ENCODE measurements at regions not wholly inside any gene's neighbourhood (a gene's known extent, or its start where the extent isn't known, plus 50 kb on each side); places are given as distances from the start of the nearest gene placed in this dataset.

DNA sequence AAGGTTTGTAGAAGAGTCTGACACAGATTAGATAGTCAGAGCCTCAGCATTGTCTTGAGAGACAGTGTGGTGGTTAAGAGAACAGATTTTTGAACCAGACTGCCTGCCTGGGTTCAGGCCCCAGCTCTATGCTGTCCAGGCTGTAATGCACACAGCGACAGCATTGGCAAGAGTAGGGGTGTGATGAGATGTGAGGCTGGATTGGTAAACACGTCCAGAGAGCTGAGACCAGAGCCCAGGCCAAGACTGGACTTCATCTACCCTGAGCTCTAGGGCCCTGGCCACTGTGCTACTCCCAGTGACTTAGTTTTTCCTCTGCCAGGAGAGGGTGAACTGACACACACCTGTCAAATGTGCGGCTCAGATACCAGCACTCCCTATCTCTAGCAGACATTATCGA lies 360.4 kb downstream of the RPS24 start:
- H3K27me3 ChIP-seq: no peaks in the 10 kb centered on the region
- DNase-seq (ENCODE audit: low spot score in 2 of 2): no peak
- no peak for TF ChIP-seq POLR2AphosphoS5 (IDR thresholded peaks at IDR 0.05)
- TF ChIP-seq EP300 (IDR thresholded peaks at IDR 0.05): no peak
- TF ChIP-seq, protein P1, sequence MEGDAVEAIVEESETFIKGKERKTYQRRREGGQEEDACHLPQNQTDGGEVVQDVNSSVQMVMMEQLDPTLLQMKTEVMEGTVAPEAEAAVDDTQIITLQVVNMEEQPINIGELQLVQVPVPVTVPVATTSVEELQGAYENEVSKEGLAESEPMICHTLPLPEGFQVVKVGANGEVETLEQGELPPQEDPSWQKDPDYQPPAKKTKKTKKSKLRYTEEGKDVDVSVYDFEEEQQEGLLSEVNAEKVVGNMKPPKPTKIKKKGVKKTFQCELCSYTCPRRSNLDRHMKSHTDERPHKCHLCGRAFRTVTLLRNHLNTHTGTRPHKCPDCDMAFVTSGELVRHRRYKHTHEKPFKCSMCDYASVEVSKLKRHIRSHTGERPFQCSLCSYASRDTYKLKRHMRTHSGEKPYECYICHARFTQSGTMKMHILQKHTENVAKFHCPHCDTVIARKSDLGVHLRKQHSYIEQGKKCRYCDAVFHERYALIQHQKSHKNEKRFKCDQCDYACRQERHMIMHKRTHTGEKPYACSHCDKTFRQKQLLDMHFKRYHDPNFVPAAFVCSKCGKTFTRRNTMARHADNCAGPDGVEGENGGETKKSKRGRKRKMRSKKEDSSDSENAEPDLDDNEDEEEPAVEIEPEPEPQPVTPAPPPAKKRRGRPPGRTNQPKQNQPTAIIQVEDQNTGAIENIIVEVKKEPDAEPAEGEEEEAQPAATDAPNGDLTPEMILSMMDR (IDR thresholded peaks at IDR 0.05): no peak
- TF ChIP-seq POLR2A (IDR thresholded peaks at IDR 0.05): no peak
- no peaks in the 10 kb centered on the region for H3K9me3 ChIP-seq
- H3K36me3 ChIP-seq: no peaks in the 10 kb centered on the region
- no peaks in the 10 kb centered on the region for H3K4me1 ChIP-seq
- H3K27ac ChIP-seq: no peak overlapping the region
- H3K4me3 ChIP-seq: no peak overlapping the region
- 96% methylated on average over 4 of the region's 4 CpGs for WGBS

DNA sequence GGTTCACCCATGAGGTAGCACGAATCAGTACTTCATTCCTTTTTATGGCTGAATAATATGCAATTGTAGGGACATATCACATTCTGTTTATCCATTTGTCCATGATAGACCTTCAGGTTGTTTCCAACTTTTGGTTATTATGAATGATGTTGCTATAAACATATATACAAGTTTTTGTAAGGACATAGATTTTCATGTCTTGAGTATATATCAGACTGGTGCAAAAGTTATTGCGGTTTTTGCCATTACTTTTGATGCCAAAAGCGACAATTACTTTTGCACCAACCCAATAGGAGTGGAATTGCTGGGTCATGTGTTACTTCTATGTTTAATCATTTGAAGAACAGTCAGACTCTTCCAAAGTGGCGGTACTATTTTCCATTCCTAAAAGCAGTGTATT lies 361.5 kb downstream of the RPS24 start:
- TF ChIP-seq POLR2AphosphoS5 (IDR thresholded peaks at IDR 0.05): no peak
- TF ChIP-seq POLR2A (IDR thresholded peaks at IDR 0.05): no peak
- TF ChIP-seq, protein P1 (IDR thresholded peaks at IDR 0.05): no peak
- no peak for TF ChIP-seq EP300 (IDR thresholded peaks at IDR 0.05)
- Histone ChIP-seq H3K4me1 (no peaks in the 10 kb centered on the region), H3K9me3 (no peaks in the 10 kb centered on the region), H3K27me3 (no peaks in the 10 kb centered on the region), H3K27ac (no peak overlapping the region), H3K4me3 (no peak overlapping the region), H3K36me3 (no peaks in the 10 kb centered on the region)
- 92% methylated on average over 4 of the region's 4 CpGs for WGBS
- no peak for DNase-seq (ENCODE audit: low spot score in 2 of 2)

DNA sequence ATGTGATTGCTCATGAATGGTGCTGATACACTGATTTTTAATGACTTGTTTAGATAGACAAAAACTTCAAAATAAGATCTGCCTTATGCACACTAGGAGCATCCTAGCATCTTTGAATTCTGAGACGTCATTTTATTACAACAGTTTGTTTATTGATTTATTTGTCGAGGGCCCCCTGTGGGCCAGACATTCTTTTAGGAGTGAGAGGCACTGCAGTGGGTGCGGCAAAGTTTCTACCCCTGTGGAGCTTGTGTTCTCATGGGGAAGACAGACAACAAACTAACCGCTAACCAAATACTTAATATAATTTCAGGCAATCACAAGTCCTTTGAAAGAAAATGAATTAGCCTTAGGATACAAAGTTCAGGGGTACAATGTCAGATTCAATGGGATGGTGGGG lies 363.1 kb downstream of the RPS24 start:
- WGBS: 85% methylated on average over 4 of the region's 4 CpGs
- Histone ChIP-seq H3K9me3 (no peaks in the 10 kb centered on the region), H3K27me3 (no peaks in the 10 kb centered on the region), H3K27ac (no peak overlapping the region), H3K4me3 (no peak overlapping the region), H3K36me3 (no peaks in the 10 kb centered on the region), H3K4me1 (no peaks in the 10 kb centered on the region)
- no peak for DNase-seq (ENCODE audit: low spot score in 2 of 2)
- no peak for TF ChIP-seq POLR2A (IDR thresholded peaks at IDR 0.05)
- TF ChIP-seq EP300 (IDR thresholded peaks at IDR 0.05): no peak
- TF ChIP-seq, protein P1 (IDR thresholded peaks at IDR 0.05): no peak
- TF ChIP-seq POLR2AphosphoS5 (IDR thresholded peaks at IDR 0.05): no peak

DNA sequence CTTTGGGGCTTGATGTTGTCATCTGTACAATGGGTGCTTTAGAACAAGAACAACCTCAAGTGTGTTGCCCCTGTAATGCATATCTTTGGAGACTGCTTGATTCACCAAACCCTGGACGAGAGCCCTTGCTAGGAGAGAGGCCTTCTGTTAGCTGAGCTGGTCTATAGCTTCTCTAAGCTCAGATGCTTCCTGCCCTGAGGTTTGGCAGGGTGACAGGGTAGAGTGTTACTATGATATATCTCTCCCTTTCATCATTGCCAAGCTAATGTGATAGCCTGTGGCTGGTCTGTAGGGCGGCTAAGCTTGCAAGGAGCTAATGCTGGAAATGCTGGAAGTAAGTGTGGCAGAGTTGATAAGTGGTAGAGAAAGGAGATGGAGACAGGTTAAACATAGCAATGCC lies 364.1 kb downstream of the RPS24 start:
- 67% methylated on average over 2 of the region's 2 CpGs for WGBS

DNA sequence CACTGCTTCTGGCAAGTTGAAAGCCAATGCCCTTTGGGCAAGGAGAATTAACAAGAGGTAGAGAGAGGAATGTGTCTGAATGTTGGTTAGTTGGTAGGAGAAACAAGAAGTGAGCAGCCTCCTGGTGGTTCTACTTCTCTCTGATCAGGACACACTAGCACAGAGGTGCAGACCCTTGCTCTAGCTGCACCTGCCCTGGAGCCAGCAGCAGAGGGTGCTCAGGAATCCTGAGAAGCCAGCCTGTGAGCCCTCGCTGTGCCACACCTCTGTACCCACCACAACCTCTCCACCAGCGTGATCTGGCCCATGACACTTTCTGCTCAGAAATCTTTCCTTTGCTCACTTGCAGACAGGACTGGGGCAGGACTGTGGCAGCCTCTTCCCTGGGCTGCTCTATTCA lies 364.7 kb downstream of the RPS24 start:
- Histone ChIP-seq H3K36me3 (no peaks in the 10 kb centered on the region), H3K9me3 (no peaks in the 10 kb centered on the region), H3K4me3 (no peak overlapping the region), H3K27ac (no peak overlapping the region), H3K4me1 (peaks cover 5% of the 10 kb centered on the region), H3K27me3 (no peaks in the 10 kb centered on the region)
- TF ChIP-seq, protein P1 (IDR thresholded peaks at IDR 0.05): no peak
- TF ChIP-seq EP300 (IDR thresholded peaks at IDR 0.05) (no peak), POLR2A (IDR thresholded peaks at IDR 0.05) (no peak), POLR2AphosphoS5 (IDR thresholded peaks at IDR 0.05) (no peak)
- no peak for DNase-seq (ENCODE audit: low spot score in 2 of 2)
- 100% methylated on average over 2 of the region's 2 CpGs for WGBS

More for the DNA sequence above, 364.1 kb downstream of the RPS24 start:
- H3K27ac ChIP-seq: no peak overlapping the region
- no peaks in the 10 kb centered on the region for H3K9me3 ChIP-seq
- TF ChIP-seq POLR2AphosphoS5 (IDR thresholded peaks at IDR 0.05): no peak
- TF ChIP-seq EP300 (IDR thresholded peaks at IDR 0.05): no peak
- no peak for TF ChIP-seq POLR2A (IDR thresholded peaks at IDR 0.05)
- TF ChIP-seq, protein P1 (IDR thresholded peaks at IDR 0.05): no peak
- peaks cover 5% of the 10 kb centered on the region for H3K4me1 ChIP-seq
- no peaks in the 10 kb centered on the region for H3K27me3 ChIP-seq
- no peak overlapping the region for H3K4me3 ChIP-seq
- no peaks in the 10 kb centered on the region for H3K36me3 ChIP-seq
- DNase-seq (ENCODE audit: low spot score in 2 of 2): no peak

Data from suprapubic skin (tissue), 4 donors.